ENCODE measurements at regions not wholly inside any gene's neighbourhood (a gene's known extent, or its start where the extent isn't known, plus 50 kb on each side); places are given as distances from the start of the nearest gene placed in this dataset.

GRCh38 chr12:84727961-84728360 lies 184.6 kb downstream of the SLC6A15 start:
- CTCF ChIA-PET = no interaction called here
- no peaks in the 10 kb centered on the region for H3K36me3 ChIP-seq (ENCODE audit: control insufficient read depth in 2 of 2, insufficient read depth in 1 of 2, low read length in 2 of 2)

GRCh38 chr12:84726780-84727179 lies 185.8 kb downstream of the SLC6A15 start:
- H3K9me3 ChIP-seq (ENCODE audit: control insufficient read depth, insufficient read depth, low read depth, low read length) = no peaks in the 10 kb centered on the region
- H3K4me1 ChIP-seq (ENCODE audit: control insufficient read depth, insufficient read depth, low read length) = peaks cover 8% of the 10 kb centered on the region
- no peak for TF ChIP-seq ZNF155 (tag by site-specific recombination; IDR thresholded peaks at IDR 0.05)
- TF ChIP-seq OSR2 (tag by site-specific recombination; IDR thresholded peaks at IDR 0.05) = no peak
- TF ChIP-seq ZNF623 (tag by site-specific recombination; IDR thresholded peaks at IDR 0.05) = no peak
- no peak for TF ChIP-seq YY1 (tag by site-specific recombination; IDR thresholded peaks at IDR 0.05)
- no peak for TF ChIP-seq ZNF558 (tag by site-specific recombination; IDR thresholded peaks at IDR 0.05)
- no peak for TF ChIP-seq ZNF768 (tag by site-specific recombination; IDR thresholded peaks at IDR 0.05)
- TF ChIP-seq ZBTB17 (tag by site-specific recombination; IDR thresholded peaks at IDR 0.05) = no peak
- no peak for TF ChIP-seq FEZF1 (tag by site-specific recombination; IDR thresholded peaks at IDR 0.05)
- no peak for TF ChIP-seq BCL6B (tag by site-specific recombination; IDR thresholded peaks at IDR 0.05)
- no peak for TF ChIP-seq ZNF529 (tag by site-specific recombination; IDR thresholded peaks at IDR 0.05; ENCODE audit: insufficient replicate concordance)
- no peak for TF ChIP-seq ZNF341 (tag by site-specific recombination; IDR thresholded peaks at IDR 0.05; ENCODE audit: low read depth)
- no peak for TF ChIP-seq PRDM2 (tag by site-specific recombination; IDR thresholded peaks at IDR 0.05; ENCODE audit: borderline replicate concordance)
- TF ChIP-seq ZNF394 (tag by site-specific recombination; IDR thresholded peaks at IDR 0.05; ENCODE audit: borderline replicate concordance) = no peak
- no peak for TF ChIP-seq ZNF561 (tag by site-specific recombination; IDR thresholded peaks at IDR 0.05; ENCODE audit: borderline replicate concordance)
- H3K36me3 ChIP-seq (ENCODE audit: control insufficient read depth in 2 of 2, insufficient read depth in 1 of 2, low read length in 2 of 2) = no peaks in the 10 kb centered on the region
- H3K27ac ChIP-seq (ENCODE audit: extremely low read depth, low read depth, low read length) = no peak overlapping the region
- CTCF ChIA-PET = no interaction called here
- no peak overlapping the region for H3K4me3 ChIP-seq (ENCODE audit: low read depth, low read length)
- POLR2A ChIA-PET = interaction anchor here (0.5 kb wide), 1 partner anchor 10 kb away, joined by 3 read pairs; no protein-coding TSS in a partner anchor

More at GRCh38 chr12:84727961-84728360, 184.6 kb downstream of the SLC6A15 start:
- peaks cover 8% of the 10 kb centered on the region for H3K4me1 ChIP-seq (ENCODE audit: control insufficient read depth, insufficient read depth, low read length)
- H3K27ac ChIP-seq (ENCODE audit: extremely low read depth, low read depth, low read length) = no peak overlapping the region
- no peaks in the 10 kb centered on the region for H3K9me3 ChIP-seq (ENCODE audit: control insufficient read depth, insufficient read depth, low read depth, low read length)
- H3K4me3 ChIP-seq (ENCODE audit: low read depth, low read length) = no peak overlapping the region
- TF ChIP-seq TCF7L2 (IDR thresholded peaks at IDR 0.05; ENCODE audit: borderline replicate concordance, low read depth, low read length) (0 out of 2 replicates have a peak, but pooled peaks have one; percentile 43), ZNF112 (tag by site-specific recombination; IDR thresholded peaks at IDR 0.05) (no peak)
- POLR2A ChIA-PET = no interaction called here
